Stimulated activated CD4-positive, alpha-beta T cell treated with anti-CD3 and anti-CD28 coated beads, Interleukin-2, amount 100 ng/mL, for 4 hours (primary cell): ENCODE measurements at regions not wholly inside any gene's neighbourhood (a gene's known extent, or its start where the extent isn't known, plus 50 kb on each side); places are given as distances from the start of the nearest gene placed in this dataset.
"Not testable (repeated sequence)": the region's sequence is repeated elsewhere in the genome, so short reads cannot be mapped to it uniquely, and the experiment has no call there.

Experiments used
- DNase-seq: peaks from one replicate; pipeline ENCODE4 v3.0.0-alpha.2; 2020; ENCODE audit warnings: low read depth

GRCh38 chr17:79560527-79560926 is 50.3 kb downstream of the RBFOX3 start:
- no peak for DNase-seq

GRCh38 chr17:79559111-79559887 is 51.6 kb downstream of the RBFOX3 start:
- DNase-seq: no peak

GRCh38 chr17:79558091-79558900 is 52.6 kb downstream of the RBFOX3 start:
- DNase-seq: no peak

GRCh38 chr17:79557276-79558090 is 53.4 kb downstream of the RBFOX3 start:
- no peak for DNase-seq

GRCh38 chr17:79556271-79556670 is 54.6 kb downstream of the RBFOX3 start:
- no peak for DNase-seq

GRCh38 chr17:79555543-79555942 is 55.3 kb downstream of the RBFOX3 start:
- DNase-seq: no peak

GRCh38 chr17:79554346-79554745 is 56.5 kb downstream of the RBFOX3 start:
- not testable (repeated sequence) for DNase-seq

- no peak for DNase-seq
Measured at GRCh38 chr17:79552824-79553223, 58.0 kb downstream of the RBFOX3 start.

- DNase-seq: no peak
Measured at GRCh38 chr17:79552405-79552804, 58.4 kb downstream of the RBFOX3 start.

GRCh38 chr17:79549141-79549915 is 61.5 kb downstream of the RBFOX3 start:
- no peak for DNase-seq

GRCh38 chr17:79548116-79548515 is 62.7 kb downstream of the RBFOX3 start:
- no peak for DNase-seq

- no peak for DNase-seq
Measured at GRCh38 chr17:79547586-79547985, 63.3 kb downstream of the RBFOX3 start.

GRCh38 chr17:79547171-79547570 is 63.7 kb downstream of the RBFOX3 start:
- DNase-seq: not testable (repeated sequence)

- no peak for DNase-seq
Measured at GRCh38 chr17:79546386-79546785, 64.5 kb downstream of the RBFOX3 start.

GRCh38 chr17:79545251-79546005 is 65.4 kb downstream of the RBFOX3 start:
- DNase-seq: no peak

- no peak for DNase-seq
Measured at GRCh38 chr17:79544142-79544914, 66.5 kb downstream of the RBFOX3 start.

- no peak for DNase-seq
Measured at GRCh38 chr17:79543531-79543930, 67.3 kb downstream of the RBFOX3 start.

GRCh38 chr17:79542718-79543117 is 68.1 kb downstream of the RBFOX3 start:
- DNase-seq: no peak

- DNase-seq: no peak
Measured at GRCh38 chr17:79541056-79541850, 69.6 kb downstream of the RBFOX3 start.
